HL-60 (cell line): ENCODE measurements at regions not wholly inside any gene's neighbourhood (a gene's known extent, or its start where the extent isn't known, plus 50 kb on each side); places are given as distances from the start of the nearest gene placed in this dataset.

Experiments
- DNase-seq, 2 experiments: peaks; one replicate each; pipeline ENCODE4 v3.0.0-alpha.2; 2010 to 2020; ENCODE audit warnings: low read depth in 1 of 2, low spot score in 1 of 2
- H3K27ac ChIP-seq: fragments of 250-450 bp; sonication (Bioruptor Pico); replicated peaks from 2 replicates; pipeline ENCODE4 v1.5.1; 2020; ENCODE audit warnings: mild to moderate bottlenecking, moderate library complexity
- H3K27me3 ChIP-seq: fragments of 250-450 bp; sonication (Bioruptor Pico); 2 replicates; pipeline ENCODE4 v1.5.1; 2021; ENCODE audit warnings: mild to moderate bottlenecking, moderate library complexity; ENCODE audit not compliant: insufficient read depth, poor library complexity, severe bottlenecking
- H3K4me3 ChIP-seq: replicated peaks from 2 replicates; pipeline ENCODE4 v1.5.1; 2011; ENCODE audit warnings: mild to moderate bottlenecking, control low read depth, low read length; ENCODE audit not compliant: insufficient read depth
- CTCF ChIP-seq: IDR thresholded peaks from one replicate; pipeline ENCODE4 v1.5.1; 2011; ENCODE audit warnings: low read length, control low read depth, inconsistent platforms; ENCODE audit not compliant: insufficient read depth
- GABPA ChIP-seq: IDR thresholded peaks from 2 replicates; pipeline ENCODE4 v1.6.1; 2012; ENCODE audit warnings: low read depth
- POLR2AphosphoS5 ChIP-seq: IDR thresholded peaks from 2 replicates; pipeline ENCODE4 v1.6.1; 2012; ENCODE audit warnings: low read depth
- SPI1 ChIP-seq: IDR thresholded peaks from 2 replicates; pipeline ENCODE4 v1.6.1; 2012; ENCODE audit warnings: low read depth, mild to moderate bottlenecking, borderline replicate concordance
- TF ChIP-seq, protein P1 (sequence below): IDR thresholded peaks from 2 replicates; pipeline ENCODE4 v1.6.1; 2012; ENCODE audit warnings: low read depth; ENCODE audit not compliant: insufficient replicate concordance

DNA sequence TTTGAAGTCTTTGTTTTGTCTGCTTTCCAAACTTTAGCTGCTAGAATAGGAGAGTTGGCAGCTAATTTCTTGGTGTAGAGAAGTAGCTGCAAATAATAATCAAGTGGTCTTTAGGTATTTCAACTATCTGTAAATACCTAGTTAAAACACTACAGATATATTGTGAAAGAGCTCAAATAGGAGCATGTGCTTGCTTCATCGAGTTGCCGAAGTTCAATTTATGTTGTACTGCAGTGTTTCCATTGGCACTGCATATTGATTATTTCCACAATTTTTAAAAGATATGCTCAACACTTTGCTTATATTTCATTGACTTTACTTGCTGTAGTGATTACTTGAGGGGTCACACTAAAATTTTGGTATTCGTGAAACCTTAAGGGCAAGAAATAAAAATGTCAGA, 131.6 kb upstream of the BMP4 start:
- no peak for TF ChIP-seq POLR2AphosphoS5
- no peak for TF ChIP-seq SPI1
- TF ChIP-seq, protein P1, sequence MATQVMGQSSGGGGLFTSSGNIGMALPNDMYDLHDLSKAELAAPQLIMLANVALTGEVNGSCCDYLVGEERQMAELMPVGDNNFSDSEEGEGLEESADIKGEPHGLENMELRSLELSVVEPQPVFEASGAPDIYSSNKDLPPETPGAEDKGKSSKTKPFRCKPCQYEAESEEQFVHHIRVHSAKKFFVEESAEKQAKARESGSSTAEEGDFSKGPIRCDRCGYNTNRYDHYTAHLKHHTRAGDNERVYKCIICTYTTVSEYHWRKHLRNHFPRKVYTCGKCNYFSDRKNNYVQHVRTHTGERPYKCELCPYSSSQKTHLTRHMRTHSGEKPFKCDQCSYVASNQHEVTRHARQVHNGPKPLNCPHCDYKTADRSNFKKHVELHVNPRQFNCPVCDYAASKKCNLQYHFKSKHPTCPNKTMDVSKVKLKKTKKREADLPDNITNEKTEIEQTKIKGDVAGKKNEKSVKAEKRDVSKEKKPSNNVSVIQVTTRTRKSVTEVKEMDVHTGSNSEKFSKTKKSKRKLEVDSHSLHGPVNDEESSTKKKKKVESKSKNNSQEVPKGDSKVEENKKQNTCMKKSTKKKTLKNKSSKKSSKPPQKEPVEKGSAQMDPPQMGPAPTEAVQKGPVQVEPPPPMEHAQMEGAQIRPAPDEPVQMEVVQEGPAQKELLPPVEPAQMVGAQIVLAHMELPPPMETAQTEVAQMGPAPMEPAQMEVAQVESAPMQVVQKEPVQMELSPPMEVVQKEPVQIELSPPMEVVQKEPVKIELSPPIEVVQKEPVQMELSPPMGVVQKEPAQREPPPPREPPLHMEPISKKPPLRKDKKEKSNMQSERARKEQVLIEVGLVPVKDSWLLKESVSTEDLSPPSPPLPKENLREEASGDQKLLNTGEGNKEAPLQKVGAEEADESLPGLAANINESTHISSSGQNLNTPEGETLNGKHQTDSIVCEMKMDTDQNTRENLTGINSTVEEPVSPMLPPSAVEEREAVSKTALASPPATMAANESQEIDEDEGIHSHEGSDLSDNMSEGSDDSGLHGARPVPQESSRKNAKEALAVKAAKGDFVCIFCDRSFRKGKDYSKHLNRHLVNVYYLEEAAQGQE = no peak
- Histone ChIP-seq H3K27ac (no peak overlapping the region), H3K27me3 (no peaks in the 10 kb centered on the region), H3K4me3 (no peak overlapping the region)
- no peak for DNase-seq

GRCh38 chr14:54090274-54090673, 133.6 kb upstream of the BMP4 start:
- H3K27me3 ChIP-seq = no peaks in the 10 kb centered on the region
- DNase-seq = no peak
- TF ChIP-seq SPI1 = no peak
- TF ChIP-seq, protein P1 = no peak
- no peak for TF ChIP-seq GABPA
- no peak for TF ChIP-seq POLR2AphosphoS5
- no peak for TF ChIP-seq CTCF
- no peak overlapping the region for H3K27ac ChIP-seq
- H3K4me3 ChIP-seq = no peak overlapping the region

GRCh38 chr14:54094765-54095164, 138.1 kb upstream of the BMP4 start:
- TF ChIP-seq CTCF (no peak), POLR2AphosphoS5 (no peak), SPI1 (no peak), GABPA (no peak)
- TF ChIP-seq, protein P1 = no peak
- no peak for DNase-seq
- no peak overlapping the region for H3K4me3 ChIP-seq
- H3K27ac ChIP-seq = no peak overlapping the region
- no peaks in the 10 kb centered on the region for H3K27me3 ChIP-seq
